ENCODE measurements at regions not wholly inside any gene's neighbourhood (a gene's known extent, or its start where the extent isn't known, plus 50 kb on each side); places are given as distances from the start of the nearest gene placed in this dataset.

GRCh38 chr21:36235058-36235582 lies 78.5 kb downstream of the DOP1B start:
- TF ChIP-seq NANOG (IDR thresholded peaks at IDR 0.05; ENCODE audit: insufficient read depth, low read depth, low read length, poor library complexity, severe bottlenecking) (no peak), FOSL1 (IDR thresholded peaks at IDR 0.05; ENCODE audit: insufficient read depth, low read depth, low read length) (no peak), RXRA (IDR thresholded peaks at IDR 0.05; ENCODE audit: insufficient read depth, low read depth, low read length) (no peak), POLR2AphosphoS5 (IDR thresholded peaks at IDR 0.05; ENCODE audit: low read depth, low read length) (no peak), YY1 (IDR thresholded peaks at IDR 0.05; ENCODE audit: low read depth, low read length) (no peak), CHD1 (IDR thresholded peaks at IDR 0.05; ENCODE audit: low read depth, low read length) (no peak), HDAC2 (IDR thresholded peaks at IDR 0.05; ENCODE audit: borderline replicate concordance in 1 of 2, low read depth in 2 of 2, low read length in 2 of 2) (no peak), EGR1 (IDR thresholded peaks at IDR 0.05; ENCODE audit: borderline replicate concordance, low read depth, low read length) (no peak)

More at GRCh38 chr21:36235058-36235582, 78.5 kb downstream of the DOP1B start:
- no peaks in the 10 kb centered on the region for H3K23me2 ChIP-seq (ENCODE audit: low read depth, low read length)
- no peak overlapping the region for H4K8ac ChIP-seq (ENCODE audit: extremely low read depth, insufficient read depth, low read length)
- H3K9me3 ChIP-seq (ENCODE audit: insufficient read depth in 2 of 2, low read depth in 1 of 2, low read length in 1 of 2), result no peaks in the 10 kb centered on the region
- no peaks in the 10 kb centered on the region for H3K27me3 ChIP-seq (replicated peaks in 1 of 4; ENCODE audit: control insufficient read depth in 3 of 4, extremely low read depth in 1 of 4, insufficient read depth in 3 of 4, low read length in 3 of 4)
- H2AFZ ChIP-seq (ENCODE audit: low read length), result no peak overlapping the region
- no peak for FAIRE-seq
- peaks cover 0 to 1% of the 10 kb centered on the region in 2 experiments for H4K20me1 ChIP-seq (replicated peaks in 1 of 2; ENCODE audit: control insufficient read depth in 1 of 2, insufficient read depth in 2 of 2, low read length in 2 of 2)
- ChIA-PET POLR2A (ENCODE audit: partially characterized antibody) (no interaction called here), CTCF (ENCODE audit: partially characterized antibody) (interaction anchor here (0.6 to 1.2 kb wide), 2 partner anchors 10 to 95 kb away, joined by 3 to 6 read pairs; no protein-coding TSS in a partner anchor)
- no peak overlapping the region for H4K91ac ChIP-seq (replicated peaks; ENCODE audit: insufficient read length, low read length)
- 95% methylated on average over 8 of the region's 8 CpGs; no CpG with 5 or more reads in 1 of the 2 experiments for WGBS, 2 experiments (ENCODE audit: extremely low coverage in 1 of 2, insufficient coverage in 1 of 2, insufficient read length in 1 of 2, insufficient replicate concordance in 2 of 2, low coverage in 1 of 2, low lambda C conversion rate in 2 of 2, missing lambda C conversion rate in 1 of 2)
- H3K23ac ChIP-seq (ENCODE audit: insufficient read length), result no peak overlapping the region
- no peak overlapping the region for H2BK20ac ChIP-seq (ENCODE audit: low read length)
- H3K4me1 ChIP-seq (replicated peaks in 1 of 4; ENCODE audit: control insufficient read depth in 3 of 4, insufficient read depth in 4 of 4, low read length in 3 of 4), result no peaks in the 10 kb centered on the region; a peak in 2 of 7 replicates
- no peak for DNase-seq (ENCODE audit: low read depth in 1 of 2, low spot score in 2 of 2)
- no peak overlapping the region for H3K4me3 ChIP-seq (ENCODE audit: extremely low read depth in 1 of 4, insufficient read depth in 2 of 4, low read depth in 3 of 4, low read length in 4 of 4)
- no peak overlapping the region for H2BK12ac ChIP-seq (ENCODE audit: low read depth, low read length)
- no peak overlapping the region for H3K27ac ChIP-seq (ENCODE audit: low read depth, low read length)
- peaks cover 0 to 5% (median 0%) of the 10 kb centered on the region in 4 experiments; a peak in 3 of 8 replicates for H3K36me3 ChIP-seq (ENCODE audit: control insufficient read depth in 2 of 4, insufficient read depth in 4 of 4, low read length in 3 of 4)
- no peak overlapping the region for H3K56ac ChIP-seq (replicated peaks; ENCODE audit: insufficient read length, low read depth, low read length)
- H3K79me1 ChIP-seq (ENCODE audit: low read depth, low read length), result no peaks in the 10 kb centered on the region
- no peak overlapping the region for H3K4ac ChIP-seq (replicated peaks; ENCODE audit: insufficient read length, low read depth, low read length)
- no peak overlapping the region for H2AK5ac ChIP-seq (ENCODE audit: low read depth, low read length)
- H2BK120ac ChIP-seq (replicated peaks; ENCODE audit: low read depth, low read length), result no peak overlapping the region
- H2BK15ac ChIP-seq (ENCODE audit: low read length), result no peak overlapping the region
- no peaks in the 10 kb centered on the region for H3K79me2 ChIP-seq (ENCODE audit: control insufficient read depth in 1 of 2, insufficient read depth in 2 of 2, low read length in 2 of 2)
- H3K14ac ChIP-seq (ENCODE audit: insufficient read length), result no peak overlapping the region
- H3K18ac ChIP-seq (ENCODE audit: extremely low read depth, low read length), result no peak overlapping the region
- H2BK5ac ChIP-seq (ENCODE audit: low read depth, low read length), result no peak overlapping the region
- no peak overlapping the region for H3K9ac ChIP-seq (replicated peaks in 1 of 4; ENCODE audit: extremely low read depth in 1 of 4, low read depth in 3 of 4, low read length in 3 of 4)
- H3K4me2 ChIP-seq (ENCODE audit: insufficient read depth in 1 of 2, low read depth in 2 of 2, low read length in 2 of 2), result no peak overlapping the region
- no peak overlapping the region for H4K5ac ChIP-seq (ENCODE audit: insufficient read length, low read depth, low read length)

Data from H1 (cell line).